ENCODE measurements at regions not wholly inside any gene's neighbourhood (a gene's known extent, or its start where the extent isn't known, plus 50 kb on each side); places are given as distances from the start of the nearest gene placed in this dataset.

DNA sequence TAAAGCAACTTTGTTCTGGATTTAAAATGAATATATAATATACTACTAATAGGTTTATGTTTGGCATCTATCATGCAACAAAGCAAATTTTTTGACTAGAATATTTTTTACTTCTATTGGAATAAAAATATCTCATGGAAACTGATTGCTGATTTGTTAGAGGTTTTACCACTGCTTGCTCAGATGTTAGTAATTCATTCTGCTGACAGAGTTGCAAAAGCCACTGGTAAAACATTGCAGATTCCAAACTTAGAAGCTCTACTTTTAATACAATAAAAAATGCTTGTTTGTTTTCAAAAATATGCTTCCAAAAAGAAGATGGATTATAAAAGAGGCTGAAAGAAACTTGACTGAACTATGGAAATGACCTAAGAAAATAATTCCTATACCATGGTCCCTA, 795.2 kb downstream of the PCDH18 start:
- DNase-seq (ENCODE audit: low read depth) (no peak), FAIRE-seq (no peak)
- no peaks in the 10 kb centered on the region for H3K36me3 ChIP-seq (ENCODE audit: control insufficient read depth, insufficient read depth, low read length)
- no peak overlapping the region for H3K4me3 ChIP-seq (ENCODE audit: low read depth, low read length)
- H3K27me3 ChIP-seq (ENCODE audit: control insufficient read depth, insufficient read depth, low read length), result no peaks in the 10 kb centered on the region
- TF ChIP-seq, protein P1, sequence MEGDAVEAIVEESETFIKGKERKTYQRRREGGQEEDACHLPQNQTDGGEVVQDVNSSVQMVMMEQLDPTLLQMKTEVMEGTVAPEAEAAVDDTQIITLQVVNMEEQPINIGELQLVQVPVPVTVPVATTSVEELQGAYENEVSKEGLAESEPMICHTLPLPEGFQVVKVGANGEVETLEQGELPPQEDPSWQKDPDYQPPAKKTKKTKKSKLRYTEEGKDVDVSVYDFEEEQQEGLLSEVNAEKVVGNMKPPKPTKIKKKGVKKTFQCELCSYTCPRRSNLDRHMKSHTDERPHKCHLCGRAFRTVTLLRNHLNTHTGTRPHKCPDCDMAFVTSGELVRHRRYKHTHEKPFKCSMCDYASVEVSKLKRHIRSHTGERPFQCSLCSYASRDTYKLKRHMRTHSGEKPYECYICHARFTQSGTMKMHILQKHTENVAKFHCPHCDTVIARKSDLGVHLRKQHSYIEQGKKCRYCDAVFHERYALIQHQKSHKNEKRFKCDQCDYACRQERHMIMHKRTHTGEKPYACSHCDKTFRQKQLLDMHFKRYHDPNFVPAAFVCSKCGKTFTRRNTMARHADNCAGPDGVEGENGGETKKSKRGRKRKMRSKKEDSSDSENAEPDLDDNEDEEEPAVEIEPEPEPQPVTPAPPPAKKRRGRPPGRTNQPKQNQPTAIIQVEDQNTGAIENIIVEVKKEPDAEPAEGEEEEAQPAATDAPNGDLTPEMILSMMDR (IDR thresholded peaks at IDR 0.05; ENCODE audit: insufficient read depth, low read length, severe bottlenecking), result no peak

GRCh38 chr4:136731025-136731424, 801.3 kb downstream of the PCDH18 start:
- Histone ChIP-seq H3K27me3 (ENCODE audit: control insufficient read depth, insufficient read depth, low read length) (no peaks in the 10 kb centered on the region), H3K4me3 (ENCODE audit: low read depth, low read length) (no peak overlapping the region), H3K36me3 (ENCODE audit: control insufficient read depth, insufficient read depth, low read length) (no peaks in the 10 kb centered on the region)
- no peak for FAIRE-seq
- TF ChIP-seq, protein P1 (IDR thresholded peaks at IDR 0.05; ENCODE audit: insufficient read depth, low read length, severe bottlenecking), result no peak
- no peak for DNase-seq (ENCODE audit: low read depth)

GRCh38 chr4:136725286-136726081, 806.8 kb downstream of the PCDH18 start:
- no peaks in the 10 kb centered on the region for H3K27me3 ChIP-seq (ENCODE audit: control insufficient read depth, insufficient read depth, low read length)
- TF ChIP-seq, protein P1 (IDR thresholded peaks at IDR 0.05; ENCODE audit: insufficient read depth, low read length, severe bottlenecking), result no peak
- DNase-seq (ENCODE audit: low read depth), result no peak
- no peak for FAIRE-seq
- no peaks in the 10 kb centered on the region for H3K36me3 ChIP-seq (ENCODE audit: control insufficient read depth, insufficient read depth, low read length)
- H3K4me3 ChIP-seq (ENCODE audit: low read depth, low read length), result no peak overlapping the region

- FAIRE-seq (no peak), DNase-seq (ENCODE audit: low read depth) (no peak)
- TF ChIP-seq, protein P1 (IDR thresholded peaks at IDR 0.05; ENCODE audit: insufficient read depth, low read length, severe bottlenecking), result no peak
- no peaks in the 10 kb centered on the region for H3K27me3 ChIP-seq (ENCODE audit: control insufficient read depth, insufficient read depth, low read length)
- H3K4me3 ChIP-seq (ENCODE audit: low read depth, low read length), result no peak overlapping the region
- no peaks in the 10 kb centered on the region for H3K36me3 ChIP-seq (ENCODE audit: control insufficient read depth, insufficient read depth, low read length)
Measured at GRCh38 chr4:136713140-136713539, 819.2 kb downstream of the PCDH18 start.

DNA sequence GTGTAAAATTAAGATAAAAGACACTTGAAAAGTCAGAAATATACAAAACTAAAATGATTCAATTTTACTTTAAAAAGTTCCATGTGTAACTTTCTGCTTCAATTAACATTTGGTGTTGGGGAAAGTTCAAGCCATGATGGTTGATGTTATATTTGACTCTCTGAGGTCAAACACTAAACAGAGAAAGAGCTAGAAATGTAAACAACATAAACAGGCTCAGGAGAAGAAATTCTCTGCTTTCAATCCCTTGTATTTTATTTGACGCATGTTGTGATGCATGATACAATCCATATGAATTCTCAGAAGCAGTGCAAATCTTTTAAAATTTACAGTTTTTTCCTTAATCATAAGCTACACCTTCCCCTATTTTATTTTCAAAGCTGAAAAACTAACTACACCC, 822.4 kb downstream of the PCDH18 start:
- FAIRE-seq (no peak), DNase-seq (ENCODE audit: low read depth) (no peak)
- H3K4me3 ChIP-seq (ENCODE audit: low read depth, low read length), result no peak overlapping the region
- TF ChIP-seq, protein P1 (IDR thresholded peaks at IDR 0.05; ENCODE audit: insufficient read depth, low read length, severe bottlenecking), result no peak
- no peaks in the 10 kb centered on the region for H3K36me3 ChIP-seq (ENCODE audit: control insufficient read depth, insufficient read depth, low read length)
- no peaks in the 10 kb centered on the region for H3K27me3 ChIP-seq (ENCODE audit: control insufficient read depth, insufficient read depth, low read length)

DNA sequence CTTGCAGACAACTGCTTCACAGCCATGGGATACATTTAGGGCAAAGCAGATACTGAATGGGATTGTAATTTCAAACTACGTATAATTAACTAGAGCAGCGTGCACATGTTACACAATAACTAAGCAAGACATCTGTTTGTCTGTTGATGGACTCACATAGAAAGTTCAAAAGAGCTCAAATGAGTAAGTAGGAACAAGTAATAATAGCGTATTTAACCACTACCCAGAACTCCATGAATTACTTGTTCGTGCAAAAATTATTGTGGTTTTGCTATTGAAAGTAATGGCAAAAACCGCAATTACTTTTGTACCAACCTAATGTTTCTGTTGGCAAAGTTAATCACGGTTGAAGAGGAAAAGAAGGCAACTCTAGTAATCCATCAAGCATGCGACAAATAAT, 825.4 kb downstream of the PCDH18 start:
- FAIRE-seq (no peak), DNase-seq (ENCODE audit: low read depth) (no peak)
- Histone ChIP-seq H3K27me3 (ENCODE audit: control insufficient read depth, insufficient read depth, low read length) (no peaks in the 10 kb centered on the region), H3K36me3 (ENCODE audit: control insufficient read depth, insufficient read depth, low read length) (no peaks in the 10 kb centered on the region), H3K4me3 (ENCODE audit: low read depth, low read length) (no peak overlapping the region)
- TF ChIP-seq, protein P1 (IDR thresholded peaks at IDR 0.05; ENCODE audit: insufficient read depth, low read length, severe bottlenecking), result no peak
